ENCODE measurements at regions not wholly inside any gene's neighbourhood (a gene's known extent, or its start where the extent isn't known, plus 50 kb on each side); places are given as distances from the start of the nearest gene placed in this dataset.

DNA sequence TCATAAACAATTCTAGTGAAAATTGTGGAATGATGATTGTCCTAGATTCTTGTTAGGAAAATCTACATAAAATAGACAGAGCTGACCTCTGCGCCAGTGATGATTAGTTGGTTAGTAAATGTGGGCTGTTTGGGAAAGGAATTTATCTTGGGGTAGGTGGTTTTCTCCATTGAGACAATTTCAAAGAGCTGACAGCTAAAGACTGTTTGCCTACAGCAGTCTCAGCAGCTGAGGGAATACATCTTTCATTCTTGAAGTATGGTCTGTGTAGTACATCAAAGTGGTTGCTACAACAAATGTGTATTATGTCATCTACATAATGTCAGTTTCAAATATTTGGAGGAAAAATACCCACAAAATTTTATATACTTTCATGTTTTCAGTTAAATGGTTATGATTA, 117.2 kb upstream of the TRPC4 start:
- Histone ChIP-seq H3K9me2 (replicated peaks; ENCODE audit: low read depth, low read length) (no peaks in the 10 kb centered on the region; the same call in 1 of the 2 replicates), H2AFZ (ENCODE audit: low read length) (no peak overlapping the region), H3K36me3 (ENCODE audit: insufficient read depth, low read length) (no peaks in the 10 kb centered on the region), H3F3A (ENCODE audit: low read depth) (no peaks in the 10 kb centered on the region), H3K9me3 (ENCODE audit: insufficient read depth, low read depth, low read length) (no peaks in the 10 kb centered on the region), H3K27me3 (ENCODE audit: insufficient read depth, low read length, poor library complexity, severe bottlenecking) (no peaks in the 10 kb centered on the region), H3K79me2 (ENCODE audit: insufficient read depth, low read length) (no peaks in the 10 kb centered on the region), H3K4me2 (ENCODE audit: low read depth, low read length, poor library complexity, severe bottlenecking) (no peak overlapping the region), H3K4me3 (ENCODE audit: low read length, poor library complexity, severe bottlenecking) (no peak overlapping the region), H3K9ac (ENCODE audit: low read depth, low read length, poor library complexity, severe bottlenecking) (no peak overlapping the region), H3K4me1 (ENCODE audit: insufficient read depth, low read length, poor library complexity, severe bottlenecking) (no peaks in the 10 kb centered on the region), H4K20me1 (ENCODE audit: insufficient read depth, low read length, poor library complexity, severe bottlenecking) (no peaks in the 10 kb centered on the region)
- TF ChIP-seq, protein P1, sequence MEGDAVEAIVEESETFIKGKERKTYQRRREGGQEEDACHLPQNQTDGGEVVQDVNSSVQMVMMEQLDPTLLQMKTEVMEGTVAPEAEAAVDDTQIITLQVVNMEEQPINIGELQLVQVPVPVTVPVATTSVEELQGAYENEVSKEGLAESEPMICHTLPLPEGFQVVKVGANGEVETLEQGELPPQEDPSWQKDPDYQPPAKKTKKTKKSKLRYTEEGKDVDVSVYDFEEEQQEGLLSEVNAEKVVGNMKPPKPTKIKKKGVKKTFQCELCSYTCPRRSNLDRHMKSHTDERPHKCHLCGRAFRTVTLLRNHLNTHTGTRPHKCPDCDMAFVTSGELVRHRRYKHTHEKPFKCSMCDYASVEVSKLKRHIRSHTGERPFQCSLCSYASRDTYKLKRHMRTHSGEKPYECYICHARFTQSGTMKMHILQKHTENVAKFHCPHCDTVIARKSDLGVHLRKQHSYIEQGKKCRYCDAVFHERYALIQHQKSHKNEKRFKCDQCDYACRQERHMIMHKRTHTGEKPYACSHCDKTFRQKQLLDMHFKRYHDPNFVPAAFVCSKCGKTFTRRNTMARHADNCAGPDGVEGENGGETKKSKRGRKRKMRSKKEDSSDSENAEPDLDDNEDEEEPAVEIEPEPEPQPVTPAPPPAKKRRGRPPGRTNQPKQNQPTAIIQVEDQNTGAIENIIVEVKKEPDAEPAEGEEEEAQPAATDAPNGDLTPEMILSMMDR (conservative IDR thresholded peaks at IDR 0.05; ENCODE audit: low read length): no peak
- no peak for TF ChIP-seq EZH2phosphoT487 (IDR thresholded peaks at IDR 0.05; ENCODE audit: borderline replicate concordance)

DNA sequence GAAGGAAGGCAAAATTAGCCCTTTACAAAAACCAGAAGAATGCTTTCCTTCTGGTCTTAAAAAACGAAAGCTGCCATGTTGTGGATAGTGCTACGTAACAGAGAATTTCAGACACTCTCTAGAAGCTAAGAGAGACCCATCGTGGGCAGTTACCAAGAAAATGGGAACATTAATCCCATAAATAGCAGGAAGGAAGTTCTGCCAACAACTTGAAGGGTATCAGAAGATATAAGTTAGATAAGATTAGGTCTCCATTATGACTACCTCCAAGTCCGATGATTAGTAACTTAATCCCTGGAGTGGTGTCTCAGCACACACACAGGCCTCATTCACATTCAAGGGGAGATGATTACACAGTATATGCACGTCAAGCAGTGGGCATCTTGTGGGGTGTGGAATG, 115.7 kb upstream of the TRPC4 start:
- Histone ChIP-seq H3K9me2 (replicated peaks; ENCODE audit: low read depth, low read length) (no peaks in the 10 kb centered on the region; the same call in 1 of the 2 replicates), H4K20me1 (ENCODE audit: insufficient read depth, low read length, poor library complexity, severe bottlenecking) (no peaks in the 10 kb centered on the region), H3K36me3 (ENCODE audit: insufficient read depth, low read length) (no peaks in the 10 kb centered on the region), H3F3A (ENCODE audit: low read depth) (no peaks in the 10 kb centered on the region), H3K4me2 (ENCODE audit: low read depth, low read length, poor library complexity, severe bottlenecking) (no peak overlapping the region), H3K4me3 (ENCODE audit: low read length, poor library complexity, severe bottlenecking) (no peak overlapping the region), H3K79me2 (ENCODE audit: insufficient read depth, low read length) (no peaks in the 10 kb centered on the region), H2AFZ (ENCODE audit: low read length) (no peak overlapping the region), H3K4me1 (ENCODE audit: insufficient read depth, low read length, poor library complexity, severe bottlenecking) (no peaks in the 10 kb centered on the region), H3K9ac (ENCODE audit: low read depth, low read length, poor library complexity, severe bottlenecking) (no peak overlapping the region), H3K27me3 (ENCODE audit: insufficient read depth, low read length, poor library complexity, severe bottlenecking) (no peaks in the 10 kb centered on the region), H3K9me3 (ENCODE audit: insufficient read depth, low read depth, low read length) (no peaks in the 10 kb centered on the region)
- no peak for TF ChIP-seq EZH2phosphoT487 (IDR thresholded peaks at IDR 0.05; ENCODE audit: borderline replicate concordance)
- TF ChIP-seq, protein P1 (conservative IDR thresholded peaks at IDR 0.05; ENCODE audit: low read length): no peak

DNA sequence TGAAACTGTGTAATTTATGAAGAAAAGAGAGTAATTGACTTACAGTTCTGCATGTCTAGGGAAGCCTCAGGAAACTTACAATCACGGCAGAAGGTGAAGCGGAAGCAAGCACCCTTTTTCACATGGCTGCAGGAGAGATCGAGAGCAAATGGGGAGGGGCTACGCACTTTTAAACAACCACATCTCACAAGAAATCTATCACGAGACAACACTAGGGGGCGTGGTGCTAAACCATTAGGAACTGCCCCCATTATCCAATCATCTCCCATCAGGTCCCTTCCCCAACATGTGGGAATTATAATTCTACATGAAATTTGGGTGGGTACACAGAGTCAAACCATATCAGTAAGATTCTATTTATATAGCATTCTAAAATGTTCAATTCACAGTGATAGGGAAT, 114.8 kb upstream of the TRPC4 start:
- Histone ChIP-seq H3K36me3 (ENCODE audit: insufficient read depth, low read length) (no peaks in the 10 kb centered on the region), H3K4me2 (ENCODE audit: low read depth, low read length, poor library complexity, severe bottlenecking) (no peak overlapping the region), H3F3A (ENCODE audit: low read depth) (no peaks in the 10 kb centered on the region), H3K4me3 (ENCODE audit: low read length, poor library complexity, severe bottlenecking) (no peak overlapping the region), H3K4me1 (ENCODE audit: insufficient read depth, low read length, poor library complexity, severe bottlenecking) (no peaks in the 10 kb centered on the region), H4K20me1 (ENCODE audit: insufficient read depth, low read length, poor library complexity, severe bottlenecking) (no peaks in the 10 kb centered on the region), H3K9ac (ENCODE audit: low read depth, low read length, poor library complexity, severe bottlenecking) (no peak overlapping the region), H3K27me3 (ENCODE audit: insufficient read depth, low read length, poor library complexity, severe bottlenecking) (no peaks in the 10 kb centered on the region), H3K9me3 (ENCODE audit: insufficient read depth, low read depth, low read length) (no peaks in the 10 kb centered on the region), H3K79me2 (ENCODE audit: insufficient read depth, low read length) (no peaks in the 10 kb centered on the region), H2AFZ (ENCODE audit: low read length) (no peak overlapping the region), H3K9me2 (replicated peaks; ENCODE audit: low read depth, low read length) (no peaks in the 10 kb centered on the region; the same call in 1 of the 2 replicates)
- TF ChIP-seq EZH2phosphoT487 (IDR thresholded peaks at IDR 0.05; ENCODE audit: borderline replicate concordance): no peak
- TF ChIP-seq, protein P1 (conservative IDR thresholded peaks at IDR 0.05; ENCODE audit: low read length): peak; percentile 35

All from Loucy (cell line).